ENCODE measurements at regions not wholly inside any gene's neighbourhood (a gene's known extent, or its start where the extent isn't known, plus 50 kb on each side); places are given as distances from the start of the nearest gene placed in this dataset.

DNA sequence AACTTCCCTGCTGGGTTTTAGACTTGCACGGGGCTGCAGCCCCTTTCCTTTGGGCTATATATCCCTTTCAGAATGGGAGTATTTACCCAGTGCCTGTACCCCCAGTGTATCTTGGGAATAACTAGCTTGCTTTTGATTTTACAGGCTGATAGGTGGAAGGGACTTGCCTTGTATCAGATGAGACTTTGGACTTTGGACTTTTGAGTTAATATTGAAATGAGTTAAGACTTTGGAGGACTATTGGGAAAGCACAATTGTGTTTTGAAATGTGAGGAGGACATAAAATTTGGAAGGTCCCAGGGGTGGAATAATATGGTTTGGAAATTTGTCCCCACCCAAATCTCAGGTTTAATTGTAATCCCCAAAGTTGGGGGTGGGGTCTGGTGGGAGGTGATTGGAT is 393.8 kb upstream of the KIF2B start:
- ChIA-PET POLR2A (no interaction called here), CTCF (no interaction called here), RAD21 (ENCODE audit: low non-redundant PET in 1 of 2, low total read pairs in 2 of 2, uncharacterized antibody in 2 of 2, unreplicated experiment in 2 of 2) (no interaction called here)
- Histone ChIP-seq H3K4me3 (replicated peaks in 1 of 2; ENCODE audit: low read depth in 1 of 2, low read length in 2 of 2) (no peak overlapping the region), H3K9ac (ENCODE audit: low read length) (no peak overlapping the region), H3K9me2 (ENCODE audit: insufficient read depth) (no peaks in the 10 kb centered on the region), H3K27me3 (ENCODE audit: insufficient read depth, low read length) (no peaks in the 10 kb centered on the region), H3K27ac (ENCODE audit: low read depth, low read length) (no peak overlapping the region), H3K4me2 (ENCODE audit: low read length) (no peak overlapping the region), H4K20me1 (ENCODE audit: insufficient read depth) (no peaks in the 10 kb centered on the region), H3K4me1 (ENCODE audit: control insufficient read depth in 1 of 2, insufficient read depth in 2 of 2, low read length in 2 of 2) (no peaks in the 10 kb centered on the region), H3K79me2 (ENCODE audit: insufficient read depth, low read length) (no peaks in the 10 kb centered on the region), H3K36me3 (ENCODE audit: control insufficient read depth in 1 of 2, insufficient read depth in 2 of 2, low read length in 2 of 2) (no peaks in the 10 kb centered on the region), H2AFZ (ENCODE audit: low read depth, low read length, poor library complexity, severe bottlenecking) (no peak overlapping the region), H3K9me3 (ENCODE audit: control insufficient read depth in 1 of 2, insufficient read depth in 1 of 2, low read depth in 1 of 2, low read length in 2 of 2) (peaks cover 35% of the 10 kb centered on the region in 2 experiments)
- no TSS peak for BruUV-seq (replicated peaks)
- intact Hi-C loops (cut with micrococcal nuclease), result no loop called here
- ATAC-seq (no peak), DNase-seq (ENCODE audit: low read depth, low spot score) (no peak)
- TF ChIP-seq CBX3 (IDR thresholded peaks at IDR 0.05; ENCODE audit: low read depth) (no peak), FOSL1 (IDR thresholded peaks at IDR 0.05; ENCODE audit: low read depth) (no peak), TCF7L2 (IDR thresholded peaks at IDR 0.05; ENCODE audit: borderline replicate concordance, extremely low read depth, insufficient read depth, insufficient read length) (no peak), SP1 (IDR thresholded peaks at IDR 0.05; ENCODE audit: low read depth) (no peak), ZBTB33 (IDR thresholded peaks at IDR 0.05; ENCODE audit: extremely low read depth, insufficient replicate concordance, low read length) (no peak), EZH2 (IDR thresholded peaks at IDR 0.05) (no peak), POLR2A (IDR thresholded peaks at IDR 0.05; ENCODE audit: borderline replicate concordance, extremely low read depth, insufficient read depth, insufficient read length) (no peak), SRF (IDR thresholded peaks at IDR 0.05; ENCODE audit: low read depth) (no peak), ZNF274 (IDR thresholded peaks at IDR 0.05; ENCODE audit: low read depth, low read length) (no peak), CEBPB (IDR thresholded peaks at IDR 0.05; ENCODE audit: low read depth) (no peak), POLR2AphosphoS5 (IDR thresholded peaks at IDR 0.05; ENCODE audit: low read depth, low read length) (no peak), YY1 (IDR thresholded peaks at IDR 0.05; ENCODE audit: extremely low read depth, insufficient replicate concordance, low read depth, low read length) (no peak), JUND (IDR thresholded peaks at IDR 0.05) (no peak), EZH2phosphoT487 (IDR thresholded peaks at IDR 0.05; ENCODE audit: borderline replicate concordance) (no peak), MAX (IDR thresholded peaks at IDR 0.05) (no peak), SIN3A (IDR thresholded peaks at IDR 0.05; ENCODE audit: low read depth) (no peak), CTCF (IDR thresholded peaks at IDR 0.05 in 2 of 3, conservative IDR thresholded peaks at IDR 0.05 in 1 of 3; ENCODE audit: borderline replicate concordance in 1 of 3, insufficient read depth in 1 of 3, low read depth in 2 of 3, low read length in 2 of 3) (no peak)
- TF ChIP-seq, protein P1, sequence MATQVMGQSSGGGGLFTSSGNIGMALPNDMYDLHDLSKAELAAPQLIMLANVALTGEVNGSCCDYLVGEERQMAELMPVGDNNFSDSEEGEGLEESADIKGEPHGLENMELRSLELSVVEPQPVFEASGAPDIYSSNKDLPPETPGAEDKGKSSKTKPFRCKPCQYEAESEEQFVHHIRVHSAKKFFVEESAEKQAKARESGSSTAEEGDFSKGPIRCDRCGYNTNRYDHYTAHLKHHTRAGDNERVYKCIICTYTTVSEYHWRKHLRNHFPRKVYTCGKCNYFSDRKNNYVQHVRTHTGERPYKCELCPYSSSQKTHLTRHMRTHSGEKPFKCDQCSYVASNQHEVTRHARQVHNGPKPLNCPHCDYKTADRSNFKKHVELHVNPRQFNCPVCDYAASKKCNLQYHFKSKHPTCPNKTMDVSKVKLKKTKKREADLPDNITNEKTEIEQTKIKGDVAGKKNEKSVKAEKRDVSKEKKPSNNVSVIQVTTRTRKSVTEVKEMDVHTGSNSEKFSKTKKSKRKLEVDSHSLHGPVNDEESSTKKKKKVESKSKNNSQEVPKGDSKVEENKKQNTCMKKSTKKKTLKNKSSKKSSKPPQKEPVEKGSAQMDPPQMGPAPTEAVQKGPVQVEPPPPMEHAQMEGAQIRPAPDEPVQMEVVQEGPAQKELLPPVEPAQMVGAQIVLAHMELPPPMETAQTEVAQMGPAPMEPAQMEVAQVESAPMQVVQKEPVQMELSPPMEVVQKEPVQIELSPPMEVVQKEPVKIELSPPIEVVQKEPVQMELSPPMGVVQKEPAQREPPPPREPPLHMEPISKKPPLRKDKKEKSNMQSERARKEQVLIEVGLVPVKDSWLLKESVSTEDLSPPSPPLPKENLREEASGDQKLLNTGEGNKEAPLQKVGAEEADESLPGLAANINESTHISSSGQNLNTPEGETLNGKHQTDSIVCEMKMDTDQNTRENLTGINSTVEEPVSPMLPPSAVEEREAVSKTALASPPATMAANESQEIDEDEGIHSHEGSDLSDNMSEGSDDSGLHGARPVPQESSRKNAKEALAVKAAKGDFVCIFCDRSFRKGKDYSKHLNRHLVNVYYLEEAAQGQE (IDR thresholded peaks at IDR 0.05; ENCODE audit: low read depth), result no peak

All from HCT116 (cell line).